IPS DF 19.7 (cell line): ENCODE measurements at regions not wholly inside any gene's neighbourhood (a gene's known extent, or its start where the extent isn't known, plus 50 kb on each side); places are given as distances from the start of the nearest gene placed in this dataset.

Experiments
- DNase-seq: peaks from one replicate; pipeline ENCODE4 v3.0.0-alpha.2; 2013; ENCODE audit warnings: low read depth, low spot score

GRCh38 chr13:63044589-63045313 lies 1629.1 kb upstream of the PCDH20 start:
- DNase-seq, result no peak

- no peak for DNase-seq
Measured at GRCh38 chr13:63042686-63043085, 1627.0 kb upstream of the PCDH20 start.

GRCh38 chr13:63041640-63042414 lies 1626.2 kb upstream of the PCDH20 start:
- no peak for DNase-seq

GRCh38 chr13:63026285-63026797 lies 1610.7 kb upstream of the PCDH20 start:
- no peak for DNase-seq

DNA sequence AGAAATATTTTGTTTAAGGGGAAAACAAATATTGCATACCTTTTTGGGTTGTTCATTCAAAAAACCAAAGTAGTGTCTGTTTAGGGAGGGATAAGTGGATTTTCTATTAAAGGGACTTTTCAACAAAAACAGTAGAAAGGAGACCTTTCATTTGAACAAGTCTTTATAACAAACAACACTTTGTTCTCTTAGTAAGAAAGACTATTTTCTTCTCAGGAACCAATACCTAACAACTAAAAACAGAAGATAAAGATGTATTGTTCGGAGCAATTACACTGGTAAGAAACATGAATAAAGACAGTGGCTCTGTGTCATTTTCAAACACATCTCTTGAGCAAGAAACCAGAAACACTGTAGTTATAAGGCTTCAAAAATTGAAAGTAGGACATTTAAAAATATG lies 1610.1 kb upstream of the PCDH20 start:
- no peak for DNase-seq

- no peak for DNase-seq
Measured at GRCh38 chr13:63024458-63024857, 1608.8 kb upstream of the PCDH20 start.

DNA sequence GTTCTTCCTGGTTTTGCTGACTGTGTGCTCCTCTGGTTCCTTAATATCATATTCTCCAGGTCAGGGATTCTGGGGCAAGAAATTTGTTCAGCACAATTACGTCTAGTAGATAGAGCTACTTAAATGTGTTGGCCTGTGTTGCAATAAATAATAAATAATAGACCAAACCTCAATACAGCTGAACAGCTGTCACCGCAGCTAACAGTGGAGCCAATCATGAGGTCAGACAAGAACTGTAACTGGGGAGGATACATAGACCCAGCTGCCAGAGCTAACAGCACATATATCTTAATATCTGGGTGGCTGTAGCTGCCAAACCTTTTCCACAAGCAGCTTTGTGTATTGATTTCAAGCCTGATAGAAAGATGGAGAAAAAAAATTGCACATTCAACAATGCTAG lies 1596.3 kb upstream of the PCDH20 start:
- DNase-seq, result no peak

GRCh38 chr13:63010072-63010658 lies 1594.5 kb upstream of the PCDH20 start:
- no peak for DNase-seq

DNA sequence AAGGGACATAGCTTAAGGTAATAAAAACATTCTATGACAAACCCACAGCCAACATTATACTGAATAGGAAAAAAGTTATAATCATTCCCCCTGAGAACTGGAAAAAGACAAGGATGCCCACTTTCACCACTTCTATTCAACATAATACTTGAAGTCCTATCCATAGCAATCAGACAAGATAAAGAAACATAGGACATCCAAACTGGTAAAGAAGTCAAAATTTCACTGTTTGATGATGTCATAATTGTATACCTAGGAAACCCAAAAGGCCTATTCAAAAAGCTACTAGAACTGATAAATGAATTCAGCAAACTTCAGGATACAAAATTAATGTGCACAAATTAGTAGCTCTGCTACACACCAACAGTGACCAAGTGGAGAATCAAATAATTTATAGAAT lies 1590.0 kb upstream of the PCDH20 start:
- DNase-seq, result no peak

GRCh38 chr13:62997696-62998095 lies 1582.0 kb upstream of the PCDH20 start:
- no peak for DNase-seq

DNA sequence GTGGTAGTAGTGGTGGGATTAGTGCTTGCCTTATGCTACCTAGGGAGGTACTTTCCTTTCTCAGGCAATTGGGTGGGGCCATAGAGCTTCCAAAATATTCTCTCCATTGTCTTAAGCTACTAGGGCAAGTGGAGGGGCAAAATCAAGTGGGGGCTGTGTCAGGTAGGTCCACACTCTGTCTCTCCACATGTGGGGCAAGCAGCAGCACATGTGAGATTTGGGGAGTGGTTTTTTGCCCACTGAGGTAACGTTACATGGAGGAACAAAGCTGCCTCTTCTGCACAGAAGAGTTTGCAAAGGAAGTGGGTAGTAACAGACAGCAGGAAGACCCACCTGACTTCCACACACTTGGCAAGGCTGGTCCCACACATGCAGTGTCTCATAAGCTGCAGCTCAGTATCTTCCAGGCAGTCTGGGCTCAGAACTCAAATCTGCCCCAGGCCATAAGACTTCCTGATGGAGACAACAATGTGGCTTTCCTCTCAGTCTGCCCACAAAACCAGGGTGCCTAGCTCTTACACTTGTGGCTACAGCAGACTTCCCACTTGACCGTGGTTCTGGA lies 1581.5 kb upstream of the PCDH20 start:
- DNase-seq, result no peak

GRCh38 chr13:62973804-62974203 lies 1558.2 kb upstream of the PCDH20 start:
- no peak for DNase-seq

- no peak for DNase-seq
Measured at GRCh38 chr13:62964522-62964921, 1548.9 kb upstream of the PCDH20 start.

DNA sequence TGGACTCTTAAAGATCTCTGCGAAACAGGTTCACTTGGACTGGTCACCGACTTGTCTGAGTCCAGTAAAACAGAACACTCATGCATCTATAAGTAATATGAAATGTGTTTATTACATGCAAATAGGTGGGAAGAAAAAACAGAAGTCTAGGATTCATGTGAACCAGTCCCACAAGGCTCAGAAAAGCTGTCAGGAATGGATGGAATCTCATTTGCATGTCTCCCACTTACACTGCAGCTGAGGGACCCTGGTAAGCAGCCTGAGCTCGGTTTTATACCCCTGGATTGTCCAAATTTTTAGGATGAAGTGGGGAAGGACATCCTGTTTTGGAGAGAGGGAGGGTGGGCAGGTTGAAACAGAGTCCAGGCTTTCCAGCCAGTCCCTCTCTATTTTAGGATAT lies 1545.1 kb upstream of the PCDH20 start:
- DNase-seq, result no peak

DNA sequence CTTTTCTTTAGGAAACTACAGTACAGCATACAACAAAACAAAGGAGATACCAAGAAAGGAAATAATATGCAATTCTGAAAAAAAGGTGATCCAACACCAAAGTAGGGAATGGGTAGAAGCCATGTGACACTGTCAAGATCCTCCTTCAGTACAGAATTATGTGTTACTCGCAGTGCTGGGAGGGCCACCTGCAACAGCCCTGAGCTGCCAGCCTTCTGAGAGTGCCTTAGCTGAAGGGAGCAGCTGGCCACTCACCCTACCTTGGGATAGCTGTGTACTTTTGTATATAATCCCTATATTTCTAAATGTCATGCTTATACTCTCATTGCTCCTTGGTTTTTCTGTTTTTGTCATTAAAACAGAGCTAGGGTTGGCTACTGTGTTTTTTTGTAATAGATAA lies 1518.2 kb upstream of the PCDH20 start:
- DNase-seq, result no peak

- DNase-seq, result no peak
Measured at GRCh38 chr13:62932256-62932883, 1516.7 kb upstream of the PCDH20 start.

GRCh38 chr13:62931853-62932252 lies 1516.2 kb upstream of the PCDH20 start:
- DNase-seq, result no peak

GRCh38 chr13:62924395-62924794 lies 1508.7 kb upstream of the PCDH20 start:
- DNase-seq, result no peak

DNA sequence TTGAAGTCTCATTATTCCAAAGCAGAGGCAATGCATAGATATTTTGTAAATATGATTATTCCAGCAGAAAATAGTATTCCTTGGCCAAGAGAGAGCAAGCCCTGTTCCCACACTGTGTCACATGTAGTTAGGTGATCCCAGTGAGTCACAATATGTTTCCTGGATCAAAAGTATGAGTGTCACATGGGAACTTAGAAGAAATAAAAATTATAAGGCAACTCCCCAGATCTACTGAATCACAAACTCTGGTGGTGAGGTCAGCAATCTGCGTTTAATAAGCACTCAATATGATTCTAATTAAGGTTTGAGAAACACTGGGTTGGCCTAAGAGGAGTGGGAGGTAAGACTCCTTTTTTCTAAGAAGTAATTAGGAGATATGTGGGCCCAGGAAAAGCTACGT lies 1504.5 kb upstream of the PCDH20 start:
- no peak for DNase-seq

DNA sequence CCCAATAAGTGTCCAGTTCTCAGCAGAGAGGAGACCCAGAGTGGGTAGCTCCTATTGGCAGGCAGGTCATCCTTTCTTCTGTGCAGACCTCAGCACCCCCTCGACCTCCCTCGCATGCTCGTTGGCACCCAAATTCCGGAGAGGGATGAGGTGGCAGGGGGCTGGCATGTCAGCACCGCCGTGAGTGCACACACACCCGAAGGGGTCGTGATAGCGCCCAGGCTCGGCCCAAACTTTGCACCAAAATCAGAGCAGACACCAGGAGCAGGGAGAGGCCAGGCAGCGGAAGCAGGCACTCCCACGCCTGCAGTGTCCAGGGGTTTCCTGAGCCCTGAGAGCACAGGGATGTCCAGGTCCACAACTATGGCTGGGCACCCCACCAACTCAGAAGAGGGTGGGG lies 1503.8 kb upstream of the PCDH20 start:
- DNase-seq, result no peak

GRCh38 chr13:62910541-62911060 lies 1495.0 kb upstream of the PCDH20 start:
- DNase-seq, result no peak

GRCh38 chr13:62908321-62908720 lies 1492.7 kb upstream of the PCDH20 start:
- DNase-seq, result no peak
